ENCODE measurements at regions not wholly inside any gene's neighbourhood (a gene's known extent, or its start where the extent isn't known, plus 50 kb on each side); places are given as distances from the start of the nearest gene placed in this dataset.

GRCh38 chr18:75116809-75117208, 92.1 kb downstream of the PTGR3 start:
- no peak overlapping the region for H3K4me3 ChIP-seq (ENCODE audit: low read length)
- TF ChIP-seq CTCF (conservative IDR thresholded peaks at IDR 0.05; ENCODE audit: low read length) = no peak
- no peak for DNase-seq (ENCODE audit: low read depth)

- no peak for DNase-seq (ENCODE audit: low read depth)
- no peak for TF ChIP-seq CTCF (conservative IDR thresholded peaks at IDR 0.05; ENCODE audit: low read length)
- H3K4me3 ChIP-seq (ENCODE audit: low read length) = no peak overlapping the region
These were observed 92.8 kb downstream of the PTGR3 start for GRCh38 chr18:75116165-75116564.

- no peak for DNase-seq (ENCODE audit: low read depth)
- H3K4me3 ChIP-seq (ENCODE audit: low read length) = no peak overlapping the region
- TF ChIP-seq CTCF (conservative IDR thresholded peaks at IDR 0.05; ENCODE audit: low read length) = no peak
These were observed 93.4 kb downstream of the PTGR3 start for GRCh38 chr18:75115514-75115913.
